ENCODE measurements at regions not wholly inside any gene's neighbourhood (a gene's known extent, or its start where the extent isn't known, plus 50 kb on each side); places are given as distances from the start of the nearest gene placed in this dataset.

- TF ChIP-seq POLR2AphosphoS5 (IDR thresholded peaks at IDR 0.05) (no peak), POLR2A (IDR thresholded peaks at IDR 0.05) (no peak)
- TF ChIP-seq, protein P1, sequence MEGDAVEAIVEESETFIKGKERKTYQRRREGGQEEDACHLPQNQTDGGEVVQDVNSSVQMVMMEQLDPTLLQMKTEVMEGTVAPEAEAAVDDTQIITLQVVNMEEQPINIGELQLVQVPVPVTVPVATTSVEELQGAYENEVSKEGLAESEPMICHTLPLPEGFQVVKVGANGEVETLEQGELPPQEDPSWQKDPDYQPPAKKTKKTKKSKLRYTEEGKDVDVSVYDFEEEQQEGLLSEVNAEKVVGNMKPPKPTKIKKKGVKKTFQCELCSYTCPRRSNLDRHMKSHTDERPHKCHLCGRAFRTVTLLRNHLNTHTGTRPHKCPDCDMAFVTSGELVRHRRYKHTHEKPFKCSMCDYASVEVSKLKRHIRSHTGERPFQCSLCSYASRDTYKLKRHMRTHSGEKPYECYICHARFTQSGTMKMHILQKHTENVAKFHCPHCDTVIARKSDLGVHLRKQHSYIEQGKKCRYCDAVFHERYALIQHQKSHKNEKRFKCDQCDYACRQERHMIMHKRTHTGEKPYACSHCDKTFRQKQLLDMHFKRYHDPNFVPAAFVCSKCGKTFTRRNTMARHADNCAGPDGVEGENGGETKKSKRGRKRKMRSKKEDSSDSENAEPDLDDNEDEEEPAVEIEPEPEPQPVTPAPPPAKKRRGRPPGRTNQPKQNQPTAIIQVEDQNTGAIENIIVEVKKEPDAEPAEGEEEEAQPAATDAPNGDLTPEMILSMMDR (IDR thresholded peaks at IDR 0.05 in 8 of 11, conservative IDR thresholded peaks at IDR 0.05 in 3 of 11) = no peak
Measured at GRCh38 chr3:34155108-34155507, 356.7 kb downstream of the PDCD6IP start.

Data from spleen (tissue), 7 donors.